ENCODE measurements at regions not wholly inside any gene's neighbourhood (a gene's known extent, or its start where the extent isn't known, plus 50 kb on each side); places are given as distances from the start of the nearest gene placed in this dataset.

- FAIRE-seq (no peak), DNase-seq (ENCODE audit: low spot score) (no peak), ATAC-seq (no peak)
- Histone ChIP-seq H3K9ac (ENCODE audit: insufficient read depth, low read depth, low read length) (no peak overlapping the region), H3K4me1 (ENCODE audit: insufficient read depth, low read length) (no peaks in the 10 kb centered on the region), H3K79me2 (ENCODE audit: insufficient read depth, low read length) (no peaks in the 10 kb centered on the region), H2AFZ (ENCODE audit: low read length) (no peak overlapping the region), H4K20me1 (ENCODE audit: insufficient read depth, low read length) (no peaks in the 10 kb centered on the region), H3K36me3 (replicated peaks in 1 of 2; ENCODE audit: control insufficient read depth in 1 of 2, insufficient read depth in 2 of 2, low read length in 2 of 2) (no peaks in the 10 kb centered on the region), H3K27me3 (ENCODE audit: control insufficient read depth in 1 of 2, insufficient read depth in 2 of 2, low read length in 2 of 2) (no peaks in the 10 kb centered on the region; a peak in 1 of 5 replicates), H3K9me3 (ENCODE audit: low read length) (no peaks in the 10 kb centered on the region), H3K4me2 (ENCODE audit: low read depth, low read length) (no peak overlapping the region), H3K4me3 (replicated peaks in 1 of 3; ENCODE audit: insufficient read depth in 1 of 3, low read depth in 2 of 3, low read length in 3 of 3) (no peak overlapping the region), H3K27ac (ENCODE audit: extremely low read length, insufficient read depth, low read length) (no peak overlapping the region)
- CTCF ChIA-PET (ENCODE audit: low intra/inter-chr PET ratio, low total read pairs) = no interaction called here
- TF ChIP-seq CEBPG (CRISPR knock-in tag; IDR thresholded peaks at IDR 0.05) (peak; percentile 48; the same call in 1 of the 2 replicates), ZNF746 (CRISPR knock-in tag; IDR thresholded peaks at IDR 0.05) (no peak), CEBPB (IDR thresholded peaks at IDR 0.05; ENCODE audit: borderline replicate concordance, low read depth, low read length) (peak; percentile 91), ZBTB21 (CRISPR knock-in tag; IDR thresholded peaks at IDR 0.05) (no peak)
- in situ Hi-C loops (cut with HindIII; ENCODE audit: extremely low pct_ligation_motif_present, low pct_unique_long_range_greater_than_20kb) (no loop called here), intact Hi-C loops (cut with micrococcal nuclease; ENCODE audit: unreplicated experiment) (no loop called here)
- WGBS (ENCODE audit: low lambda C conversion rate) = 26% methylated on average over 5 of the region's 5 CpGs
- POLR2A ChIA-PET = no interaction called here
- BruUV-seq (replicated peaks) = no TSS peak
Observed at GRCh38 chr10:42431095-42431494, 207.3 kb downstream of the ZNF33B start.

GRCh38 chr10:42428534-42428933 is 209.8 kb downstream of the ZNF33B start:
- H3K27ac ChIP-seq (ENCODE audit: extremely low read length, insufficient read depth, low read length) = no peak overlapping the region
- DNase-seq (ENCODE audit: low spot score) (peak; percentile 1), ATAC-seq (no peak), FAIRE-seq (no peak)
- no peak overlapping the region for H3K9ac ChIP-seq (ENCODE audit: insufficient read depth, low read depth, low read length)
- H3K9me3 ChIP-seq (ENCODE audit: low read length) = no peaks in the 10 kb centered on the region
- no peaks in the 10 kb centered on the region for H3K79me2 ChIP-seq (ENCODE audit: insufficient read depth, low read length)
- H3K36me3 ChIP-seq (replicated peaks in 1 of 2; ENCODE audit: control insufficient read depth in 1 of 2, insufficient read depth in 2 of 2, low read length in 2 of 2) = no peaks in the 10 kb centered on the region
- BruUV-seq (replicated peaks) = no TSS peak
- ChIA-PET CTCF (ENCODE audit: low intra/inter-chr PET ratio, low total read pairs) (interaction anchor here (1.2 kb wide), 1 partner anchor 250 kb away, joined by 3 read pairs; no protein-coding TSS in a partner anchor), POLR2A (no interaction called here)
- in situ Hi-C loops (cut with HindIII; ENCODE audit: extremely low pct_ligation_motif_present, low pct_unique_long_range_greater_than_20kb) (no loop called here), intact Hi-C loops (cut with micrococcal nuclease; ENCODE audit: unreplicated experiment) (no loop called here)
- 0% methylated on average over 1 of the region's 1 CpG for WGBS (ENCODE audit: low lambda C conversion rate)
- no peak overlapping the region for H2AFZ ChIP-seq (ENCODE audit: low read length)
- no peaks in the 10 kb centered on the region; a peak in 1 of 5 replicates for H3K27me3 ChIP-seq (ENCODE audit: control insufficient read depth in 1 of 2, insufficient read depth in 2 of 2, low read length in 2 of 2)
- no peaks in the 10 kb centered on the region for H3K4me1 ChIP-seq (ENCODE audit: insufficient read depth, low read length)
- no peaks in the 10 kb centered on the region for H4K20me1 ChIP-seq (ENCODE audit: insufficient read depth, low read length)
- H3K4me2 ChIP-seq (ENCODE audit: low read depth, low read length) = no peak overlapping the region
- TF ChIP-seq STAG1 (CRISPR knock-in tag; IDR thresholded peaks at IDR 0.05) = peak; percentile 61
- TF ChIP-seq PHB2 (IDR thresholded peaks at IDR 0.05; ENCODE audit: partially characterized antibody) = no peak
- TF ChIP-seq BCL3 (CRISPR knock-in tag; IDR thresholded peaks at IDR 0.05) = no peak
- TF ChIP-seq ZNF687 (CRISPR knock-in tag; IDR thresholded peaks at IDR 0.05) = no peak
- TF ChIP-seq CTCF (CRISPR knock-in tag; IDR thresholded peaks at IDR 0.05) = peak; percentile 56
- TF ChIP-seq FOXP1 (IDR thresholded peaks at IDR 0.05) = no peak
- TF ChIP-seq FOXP1 (CRISPR knock-in tag; IDR thresholded peaks at IDR 0.05) = no peak
- no peak for TF ChIP-seq XBP1 (CRISPR knock-in tag; IDR thresholded peaks at IDR 0.05)
- no peak overlapping the region for H3K4me3 ChIP-seq (replicated peaks in 1 of 3; ENCODE audit: insufficient read depth in 1 of 3, low read depth in 2 of 3, low read length in 3 of 3)
